Keratinocyte (primary cell): ENCODE measurements at regions not wholly inside any gene's neighbourhood (a gene's known extent, or its start where the extent isn't known, plus 50 kb on each side); places are given as distances from the start of the nearest gene placed in this dataset.
"Not testable (repeated sequence)": the region's sequence is repeated elsewhere in the genome, so short reads cannot be mapped to it uniquely, and the experiment has no call there.

Experiments
- CTCF ChIP-seq, 3 experiments: IDR thresholded peaks in 1 of 3; conservative IDR thresholded peaks in 1 of 3; optimal IDR thresholded peaks in 1 of 3; 2 replicates in 2 of 3; 3 replicates in 1 of 3; pipeline versions ENCODE3 to v1.5.1; 2011; ENCODE audit warnings: low read length in 3 of 3, mild to moderate bottlenecking in 3 of 3, moderate library complexity in 2 of 3, control low read depth in 1 of 3, inconsistent platforms in 1 of 3; ENCODE audit not compliant: insufficient read depth in 2 of 3; ENCODE audit errors: extremely low read depth in 1 of 3
- EZH2 ChIP-seq: IDR thresholded peaks from one replicate; pipeline ENCODE4 v1.6.1; 2012; ENCODE audit warnings: inconsistent platforms, mild to moderate bottlenecking, low read length, moderate library complexity

DNA sequence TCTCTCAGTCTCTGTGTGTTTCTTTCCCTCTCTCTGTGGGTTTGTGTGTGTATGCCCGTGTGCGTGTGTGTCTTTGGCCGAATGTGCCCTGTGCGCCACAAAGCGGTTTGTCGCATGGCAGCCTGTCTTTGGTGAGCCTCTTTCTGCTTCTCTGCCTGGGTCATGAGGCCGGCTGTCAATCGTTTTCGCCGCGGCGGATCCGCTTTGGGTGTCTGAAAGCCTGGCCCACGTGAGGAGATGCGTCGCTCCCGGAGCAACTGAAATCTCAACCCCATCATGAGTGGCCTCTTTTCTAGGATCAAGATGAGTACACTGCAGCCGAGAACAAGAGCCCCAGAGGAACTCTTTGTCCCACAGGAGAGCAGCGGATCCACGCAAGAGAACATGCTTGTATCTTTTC lies 98.6 kb upstream of the FOXD4L5 start:
- not testable (repeated sequence) for TF ChIP-seq CTCF (optimal IDR thresholded peaks at IDR 0.05 in 1 of 3, IDR thresholded peaks at IDR 0.05 in 1 of 3, conservative IDR thresholded peaks at IDR 0.05 in 1 of 3; ENCODE audit: extremely low read depth in 1 of 3, insufficient read depth in 2 of 3, low read length in 3 of 3); EZH2
